OCI-LY3 (cell line): ENCODE measurements at regions not wholly inside any gene's neighbourhood (a gene's known extent, or its start where the extent isn't known, plus 50 kb on each side); places are given as distances from the start of the nearest gene placed in this dataset.

Source experiments
- H2AFZ ChIP-seq: fragments of 200-600, 300-600 bp; shearing (Covaris generic); 2 replicates; pipeline ENCODE4 v1.6.0; 2014; ENCODE audit warnings: antibody characterized with exemption, low read depth, low read length
- H3K27ac ChIP-seq: fragments of 200-600, 300-600 bp; sonication (generic); 2 replicates; pipeline ENCODE4 v1.5.1; 2014; ENCODE audit warnings: mild to moderate bottlenecking, low read length, moderate library complexity, mixed read lengths
- H3K27me3 ChIP-seq: fragments of 200-600, 300-600 bp; sonication (generic); 2 replicates; pipeline ENCODE4 v1.6.1; 2014; ENCODE audit warnings: low read depth, low read length, mixed read lengths
- H3K36me3 ChIP-seq: fragments of 200-600, 300-600 bp; sonication (generic); replicated peaks from 2 replicates; pipeline ENCODE3; 2014; ENCODE audit warnings: low read depth, low read length, mixed read lengths
- H3K4me1 ChIP-seq: fragments of 300-600, 200-600 bp; sonication (generic); 2 replicates; pipeline ENCODE4 v1.6.1; 2014; ENCODE audit warnings: low read length, mixed read lengths
- H3K4me2 ChIP-seq: fragments of 200-600, 300-600 bp; sonication (generic); 2 replicates; pipeline ENCODE4 v1.6.1; 2014; ENCODE audit warnings: low read length, mixed read lengths
- H3K4me3 ChIP-seq: fragments of 300-600, 200-600 bp; sonication (generic); 2 replicates; pipeline ENCODE4 v1.5.1; 2014; ENCODE audit warnings: antibody characterized with exemption, mild to moderate bottlenecking, low read length, moderate library complexity
- H3K79me2 ChIP-seq: fragments of 300-600, 200-600 bp; shearing (Covaris generic); 2 replicates; pipeline ENCODE4 v1.6.1; 2014; ENCODE audit warnings: mild to moderate bottlenecking, low read length, mixed read lengths
- H3K9ac ChIP-seq: fragments of 300-600, 200-600 bp; shearing (Covaris generic); 2 replicates; pipeline ENCODE4 v1.6.0; 2014; ENCODE audit warnings: mild to moderate bottlenecking, low read length, moderate library complexity
- H3K9me3 ChIP-seq: fragments of 200-600, 300-600 bp; shearing (Covaris generic); 2 replicates; pipeline ENCODE4 v1.6.1; 2014; ENCODE audit warnings: low read length, mixed read lengths; ENCODE audit not compliant: insufficient read depth
- H4K20me1 ChIP-seq: fragments of 200-600, 300-600 bp; sonication (generic); 2 replicates; pipeline ENCODE4 v1.6.1; 2016; ENCODE audit warnings: low read length, mixed read lengths; ENCODE audit not compliant: insufficient read depth
- EZH2phosphoT487 ChIP-seq: fragments of 200-600 bp; shearing (Covaris generic); IDR thresholded peaks from 2 replicates; pipeline ENCODE4 v1.6.1; 2018; ENCODE audit warnings: antibody characterized with exemption, mixed run types, low read depth
- TF ChIP-seq, protein P1 (sequence below): fragments of 200-600, 300-600 bp; sonication (generic); IDR thresholded peaks from 2 replicates; pipeline ENCODE4 v1.5.1; 2014; ENCODE audit warnings: antibody characterized with exemption, low read length, low read depth

- Histone ChIP-seq H3K27ac (no peak overlapping the region), H3K9ac (no peak overlapping the region), H3K4me2 (no peak overlapping the region), H3K9me3 (no peaks in the 10 kb centered on the region), H4K20me1 (no peaks in the 10 kb centered on the region), H3K36me3 (no peaks in the 10 kb centered on the region), H3K4me1 (no peaks in the 10 kb centered on the region), H3K27me3 (no peaks in the 10 kb centered on the region), H3K4me3 (no peak overlapping the region), H3K79me2 (no peaks in the 10 kb centered on the region), H2AFZ (no peak overlapping the region)
- TF ChIP-seq, protein P1, sequence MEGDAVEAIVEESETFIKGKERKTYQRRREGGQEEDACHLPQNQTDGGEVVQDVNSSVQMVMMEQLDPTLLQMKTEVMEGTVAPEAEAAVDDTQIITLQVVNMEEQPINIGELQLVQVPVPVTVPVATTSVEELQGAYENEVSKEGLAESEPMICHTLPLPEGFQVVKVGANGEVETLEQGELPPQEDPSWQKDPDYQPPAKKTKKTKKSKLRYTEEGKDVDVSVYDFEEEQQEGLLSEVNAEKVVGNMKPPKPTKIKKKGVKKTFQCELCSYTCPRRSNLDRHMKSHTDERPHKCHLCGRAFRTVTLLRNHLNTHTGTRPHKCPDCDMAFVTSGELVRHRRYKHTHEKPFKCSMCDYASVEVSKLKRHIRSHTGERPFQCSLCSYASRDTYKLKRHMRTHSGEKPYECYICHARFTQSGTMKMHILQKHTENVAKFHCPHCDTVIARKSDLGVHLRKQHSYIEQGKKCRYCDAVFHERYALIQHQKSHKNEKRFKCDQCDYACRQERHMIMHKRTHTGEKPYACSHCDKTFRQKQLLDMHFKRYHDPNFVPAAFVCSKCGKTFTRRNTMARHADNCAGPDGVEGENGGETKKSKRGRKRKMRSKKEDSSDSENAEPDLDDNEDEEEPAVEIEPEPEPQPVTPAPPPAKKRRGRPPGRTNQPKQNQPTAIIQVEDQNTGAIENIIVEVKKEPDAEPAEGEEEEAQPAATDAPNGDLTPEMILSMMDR: no peak
- TF ChIP-seq EZH2phosphoT487: no peak
Observed at GRCh38 chr1:219420913-219421312, 192.0 kb downstream of the ZC3H11B start.

GRCh38 chr1:219419860-219420259 lies 193.0 kb downstream of the ZC3H11B start:
- H2AFZ ChIP-seq: no peak overlapping the region
- H3K9ac ChIP-seq: no peak overlapping the region
- no peaks in the 10 kb centered on the region for H3K79me2 ChIP-seq
- H3K4me2 ChIP-seq: no peak overlapping the region
- TF ChIP-seq, protein P1: no peak
- TF ChIP-seq EZH2phosphoT487: no peak
- no peak overlapping the region for H3K27ac ChIP-seq
- no peaks in the 10 kb centered on the region for H3K4me1 ChIP-seq
- no peak overlapping the region for H3K4me3 ChIP-seq
- H4K20me1 ChIP-seq: no peaks in the 10 kb centered on the region
- no peaks in the 10 kb centered on the region for H3K36me3 ChIP-seq
- H3K9me3 ChIP-seq: no peaks in the 10 kb centered on the region
- H3K27me3 ChIP-seq: no peaks in the 10 kb centered on the region

- Histone ChIP-seq H3K4me2 (no peak overlapping the region), H3K9ac (no peak overlapping the region), H3K36me3 (no peaks in the 10 kb centered on the region), H2AFZ (no peak overlapping the region), H3K27ac (no peak overlapping the region), H3K4me1 (no peaks in the 10 kb centered on the region), H3K27me3 (no peaks in the 10 kb centered on the region), H4K20me1 (no peaks in the 10 kb centered on the region), H3K4me3 (no peak overlapping the region), H3K9me3 (no peaks in the 10 kb centered on the region), H3K79me2 (no peaks in the 10 kb centered on the region)
- TF ChIP-seq, protein P1: no peak
- no peak for TF ChIP-seq EZH2phosphoT487
Observed at GRCh38 chr1:219419065-219419464, 193.8 kb downstream of the ZC3H11B start.

DNA sequence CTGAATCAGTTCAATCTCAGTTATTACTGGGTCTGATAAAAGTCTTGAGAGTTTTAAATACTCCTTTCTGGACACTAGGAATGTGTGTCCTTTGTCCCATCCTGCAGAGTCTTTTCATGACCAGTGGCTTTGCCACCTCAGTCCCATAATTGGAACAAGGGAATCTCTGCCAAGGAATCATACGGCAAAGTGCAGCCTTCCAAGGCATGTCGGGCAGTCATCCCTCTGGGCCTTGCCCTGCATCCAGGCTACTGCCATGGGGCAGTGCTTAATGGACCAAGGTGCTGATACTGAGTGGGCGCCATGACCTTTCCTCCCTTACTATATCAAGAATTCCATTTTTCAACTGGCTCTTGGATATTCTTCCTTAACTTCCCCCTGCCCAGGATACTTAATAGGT lies 195.3 kb downstream of the ZC3H11B start:
- Histone ChIP-seq H3K4me2 (no peak overlapping the region), H3K4me3 (no peak overlapping the region), H3K79me2 (no peaks in the 10 kb centered on the region), H3K9me3 (no peaks in the 10 kb centered on the region), H3K36me3 (no peaks in the 10 kb centered on the region), H3K4me1 (no peaks in the 10 kb centered on the region), H4K20me1 (no peaks in the 10 kb centered on the region), H3K9ac (no peak overlapping the region), H2AFZ (no peak overlapping the region), H3K27me3 (no peaks in the 10 kb centered on the region), H3K27ac (no peak overlapping the region)
- no peak for TF ChIP-seq EZH2phosphoT487
- TF ChIP-seq, protein P1: no peak
